Omental fat pad (tissue), 3 donors: ENCODE measurements at regions not wholly inside any gene's neighbourhood (a gene's known extent, or its start where the extent isn't known, plus 50 kb on each side); places are given as distances from the start of the nearest gene placed in this dataset.
A peak's percentile ranks its signal among the peaks of the same experiment; 100 is the strongest.

Experiments used
- ATAC-seq: fragments of 150-250 bp; one replicate; pipeline ENCODE4 v1.9.1; 2016; ENCODE audit warnings: mild to moderate bottlenecking, moderate library complexity; ENCODE audit not compliant: low FRiP score
- DNase-seq: peaks from one replicate; pipeline ENCODE4 v3.0.0-alpha.2; 2019; ENCODE audit warnings: low spot score
- TF ChIP-seq, protein P1 (sequence below), 3 donors: fragments of 450-650 bp; IDR thresholded peaks; one replicate each; pipeline ENCODE4 v1.5.1; 2016 to 2017; ENCODE audit warnings: antibody characterized with exemption in 3 of 3, mild to moderate bottlenecking in 3 of 3, moderate library complexity in 2 of 3

DNA sequence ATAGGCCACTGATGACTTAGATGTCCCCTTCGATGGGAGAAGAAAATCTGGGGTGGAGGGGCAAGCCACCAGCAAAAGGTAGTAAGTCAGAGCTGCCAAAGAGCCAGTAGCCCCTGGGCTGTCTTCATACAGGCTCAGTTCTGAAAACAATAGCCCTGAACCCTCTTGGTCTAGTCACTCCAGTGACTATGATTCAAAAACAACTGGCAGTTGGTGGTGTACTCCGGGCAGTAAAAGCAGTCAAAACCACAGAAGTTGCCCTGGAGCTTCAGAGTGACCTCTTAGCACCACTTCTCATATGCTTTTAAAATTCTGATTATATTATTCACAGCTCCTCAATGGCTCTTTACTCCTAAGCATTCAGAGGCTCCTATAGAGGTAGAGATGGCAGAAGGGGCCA, 164.3 kb upstream of the MAMLD1 start:
- DNase-seq = no peak
- no peak for ATAC-seq
- TF ChIP-seq, protein P1, sequence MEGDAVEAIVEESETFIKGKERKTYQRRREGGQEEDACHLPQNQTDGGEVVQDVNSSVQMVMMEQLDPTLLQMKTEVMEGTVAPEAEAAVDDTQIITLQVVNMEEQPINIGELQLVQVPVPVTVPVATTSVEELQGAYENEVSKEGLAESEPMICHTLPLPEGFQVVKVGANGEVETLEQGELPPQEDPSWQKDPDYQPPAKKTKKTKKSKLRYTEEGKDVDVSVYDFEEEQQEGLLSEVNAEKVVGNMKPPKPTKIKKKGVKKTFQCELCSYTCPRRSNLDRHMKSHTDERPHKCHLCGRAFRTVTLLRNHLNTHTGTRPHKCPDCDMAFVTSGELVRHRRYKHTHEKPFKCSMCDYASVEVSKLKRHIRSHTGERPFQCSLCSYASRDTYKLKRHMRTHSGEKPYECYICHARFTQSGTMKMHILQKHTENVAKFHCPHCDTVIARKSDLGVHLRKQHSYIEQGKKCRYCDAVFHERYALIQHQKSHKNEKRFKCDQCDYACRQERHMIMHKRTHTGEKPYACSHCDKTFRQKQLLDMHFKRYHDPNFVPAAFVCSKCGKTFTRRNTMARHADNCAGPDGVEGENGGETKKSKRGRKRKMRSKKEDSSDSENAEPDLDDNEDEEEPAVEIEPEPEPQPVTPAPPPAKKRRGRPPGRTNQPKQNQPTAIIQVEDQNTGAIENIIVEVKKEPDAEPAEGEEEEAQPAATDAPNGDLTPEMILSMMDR (IDR thresholded peaks at IDR 0.05) = no peak

DNA sequence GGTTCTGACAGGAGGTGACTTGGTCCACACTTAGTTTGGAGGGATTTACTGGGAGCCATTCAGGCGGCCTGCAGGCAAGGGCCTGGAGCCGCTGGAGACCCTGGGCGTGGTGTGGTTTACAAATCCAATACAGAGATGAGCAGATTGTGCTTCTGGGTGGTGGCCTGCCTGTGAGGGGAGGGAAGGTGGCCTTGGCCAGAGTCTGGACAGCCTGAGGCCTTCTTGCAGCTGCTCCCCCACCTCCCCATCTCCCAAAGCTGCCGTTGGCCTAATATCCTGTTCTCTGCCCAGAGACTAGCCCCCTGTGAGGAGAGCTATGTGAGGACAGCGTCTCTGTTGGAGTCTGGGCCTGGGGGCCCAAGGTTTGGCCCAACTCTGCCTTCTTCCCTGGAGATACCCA, 163.9 kb upstream of the MAMLD1 start:
- no peak for DNase-seq
- no peak for ATAC-seq
- TF ChIP-seq, protein P1 (IDR thresholded peaks at IDR 0.05) = no peak

DNA sequence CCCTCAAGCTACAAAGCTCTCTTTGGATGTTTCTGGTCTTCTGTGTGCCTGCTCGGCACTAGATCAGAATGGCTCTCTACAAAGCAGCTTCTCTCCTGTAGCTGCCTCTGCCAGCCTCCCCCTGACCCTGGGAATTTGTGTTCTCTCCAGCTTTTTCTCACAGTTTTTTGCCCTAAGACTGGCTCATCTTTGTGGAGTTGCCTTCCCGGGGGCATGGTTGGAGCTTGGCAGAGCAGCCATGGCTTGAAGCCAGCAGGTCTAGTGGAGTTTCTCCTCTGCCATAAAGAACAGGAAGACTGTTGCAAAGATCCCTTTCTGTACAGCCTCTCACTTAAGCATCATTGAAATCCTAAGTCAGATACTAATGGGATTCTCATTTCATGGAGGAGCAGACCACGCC, 163.3 kb upstream of the MAMLD1 start:
- ATAC-seq (no peak), DNase-seq (no peak)
- TF ChIP-seq, protein P1 (IDR thresholded peaks at IDR 0.05) = no peak

DNA sequence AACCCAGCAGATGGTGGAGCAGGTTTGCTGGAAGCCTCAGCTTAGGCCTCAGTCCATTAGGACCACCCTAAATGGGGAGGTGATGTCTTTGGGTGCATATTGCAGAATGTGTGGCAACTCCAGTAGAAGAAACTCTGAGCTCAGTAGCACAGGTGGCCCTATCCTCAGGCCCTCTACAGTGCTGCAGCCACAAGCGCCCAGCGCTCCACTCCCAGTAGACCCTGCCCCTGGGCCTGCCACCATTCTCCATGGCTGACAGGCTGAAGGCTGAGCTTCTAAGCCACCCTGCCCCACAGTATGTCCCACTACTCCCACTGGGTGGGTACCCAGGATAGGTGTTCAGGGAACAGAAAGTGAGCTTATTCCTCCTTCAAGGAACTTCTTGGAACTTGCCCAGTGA, 162.8 kb upstream of the MAMLD1 start:
- ATAC-seq (no peak), DNase-seq (no peak)
- TF ChIP-seq, protein P1 (IDR thresholded peaks at IDR 0.05) = no peak

DNA sequence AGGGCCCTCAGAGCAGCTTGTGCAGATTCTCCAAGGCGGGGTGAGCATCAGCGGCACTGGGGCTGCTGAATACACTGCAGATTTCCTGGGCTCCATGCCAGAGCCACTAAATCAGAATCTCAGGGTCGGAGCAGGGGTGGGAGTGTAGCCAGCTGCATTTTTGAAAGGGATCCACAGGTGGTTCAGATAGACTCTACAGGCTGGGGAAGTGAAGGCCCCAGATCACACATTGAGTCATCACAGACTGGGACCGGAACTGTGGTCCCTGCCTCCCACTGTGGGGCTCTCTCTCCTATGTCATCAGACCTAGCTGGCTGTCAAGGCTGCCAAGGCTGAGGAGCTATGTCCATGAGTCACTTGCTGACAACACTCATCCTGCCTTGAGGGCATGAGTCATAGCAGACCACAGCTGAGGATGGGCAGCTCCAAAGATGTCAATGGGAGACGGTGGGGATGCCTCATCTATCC, 162.3 kb upstream of the MAMLD1 start:
- no peak for DNase-seq
- ATAC-seq = peak; percentile 64
- TF ChIP-seq, protein P1 (IDR thresholded peaks at IDR 0.05) = no peak

DNA sequence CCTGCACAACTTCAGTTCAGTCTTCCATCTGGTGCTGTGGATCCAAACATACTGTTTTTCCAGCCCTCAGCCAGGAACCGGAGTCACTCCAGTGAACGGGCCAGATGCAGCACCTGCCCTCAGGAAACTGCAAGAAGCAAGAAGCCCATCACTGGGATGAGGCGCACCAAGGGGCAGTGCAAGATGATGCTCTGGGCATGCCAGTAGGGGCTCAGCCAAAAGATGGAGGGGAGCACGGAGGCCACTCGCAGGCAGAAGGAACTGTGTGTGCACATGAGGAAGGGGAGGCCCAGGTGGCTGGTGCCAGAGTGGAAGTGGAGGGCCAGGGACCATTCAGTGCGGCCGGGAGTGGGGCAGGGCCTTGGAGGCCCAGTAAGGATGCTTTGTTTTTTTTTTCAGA, 161.7 kb upstream of the MAMLD1 start:
- DNase-seq (no peak), ATAC-seq (no peak)
- TF ChIP-seq, protein P1 (IDR thresholded peaks at IDR 0.05) = no peak

DNA sequence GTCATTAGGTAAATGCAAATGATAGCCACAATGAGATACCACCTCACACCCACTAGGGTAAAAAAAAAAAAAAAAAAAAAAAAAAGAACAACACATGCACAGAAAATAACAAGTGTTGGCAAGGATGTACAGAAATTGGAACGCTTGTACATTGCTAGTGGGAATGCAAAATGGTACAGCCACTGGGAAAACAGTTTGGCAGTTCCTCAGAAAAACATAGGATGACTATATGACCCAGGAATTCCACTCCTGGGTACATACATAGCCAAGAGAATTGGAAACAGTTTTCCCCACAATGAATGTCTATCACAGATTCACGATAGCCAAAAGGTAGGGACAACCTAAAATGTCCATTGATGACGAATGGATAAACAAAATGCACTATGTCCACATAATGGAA, 161.3 kb upstream of the MAMLD1 start:
- DNase-seq (no peak), ATAC-seq (no peak)
- TF ChIP-seq, protein P1 (IDR thresholded peaks at IDR 0.05) = no peak
